GM12878 (cell line): ENCODE measurements at regions not wholly inside any gene's neighbourhood (a gene's known extent, or its start where the extent isn't known, plus 50 kb on each side); places are given as distances from the start of the nearest gene placed in this dataset.

Experiments used
- ATAC-seq: fragments of 200-7000 bp; cut with Tn5 transposase; 3 replicates; pipeline ENCODE4 v1.9.1; 2020; ENCODE audit warnings: mild to moderate bottlenecking, moderate library complexity
- BruUV-seq: library from RNA; stranded (reverse); fragments of 400-500 nt; replicated peaks from 2 replicates; lab custom pipeline; 2021; lab: Mats Ljungman, UMichigan
- CTCF ChIA-PET: fragments of 300-600 bp; sonication (Branson Sonifier 250); formaldehyde crosslinking; extraction: SDS; loops from one replicate; lab custom pipeline; 2021; ENCODE audit warnings: inconsistent platforms; lab: Yijun Ruan, JAX
- POLR2A ChIA-PET: fragments of 350-600 bp; formaldehyde crosslinking; extraction: SDS; loops from one replicate; lab custom pipeline; 2021; ENCODE audit warnings: inconsistent platforms; lab: Charles Lee
- RAD21 ChIA-PET: fragments of 300-600 bp; sonication (Branson Sonifier 250); formaldehyde crosslinking; loops from one replicate; lab custom pipeline; 2023; ENCODE audit warnings: antibody characterized with exemption; ENCODE audit not compliant: unreplicated experiment; lab: Charles Lee
- SMC1A ChIA-PET: fragments of 300-600 bp; sonication (Branson Sonifier 250); formaldehyde crosslinking; loops from one replicate; lab custom pipeline; 2023; ENCODE audit not compliant: unreplicated experiment, uncharacterized antibody; lab: Charles Lee
- DNase-seq: peaks from one replicate; pipeline ENCODE4 v3.0.0-alpha.2; 2011; ENCODE audit warnings: low read depth, low spot score
- FAIRE-seq: peaks from 3 replicates; lab custom pipeline; 2011; peaks lifted over from hg19 to GRCh38; lab: Jason Lieb, UNC
- H2AFZ ChIP-seq: 2 replicates; pipeline ENCODE4 v1.6.0; 2011; ENCODE audit warnings: low read depth, low read length, control low read depth; ENCODE audit not compliant: control insufficient read depth
- H3K27ac ChIP-seq: 2 replicates; pipeline ENCODE4 v1.5.1; 2011; ENCODE audit warnings: control low read depth; ENCODE audit not compliant: control insufficient read depth, insufficient read depth
- H3K27me3 ChIP-seq, 2 experiments: replicated peaks in 1 of 2; 2 replicates each; pipeline versions ENCODE4 v1.6.0 to v1.6.1; 2011; ENCODE audit warnings: low read length in 1 of 2; ENCODE audit not compliant: control insufficient read depth in 2 of 2, insufficient read depth in 2 of 2
- H3K36me3 ChIP-seq, 2 experiments: 2 replicates each; pipeline ENCODE4 v1.5.1; 2011; ENCODE audit warnings: low read length in 1 of 2; ENCODE audit not compliant: control insufficient read depth in 2 of 2, insufficient read depth in 2 of 2
- H3K4me1 ChIP-seq: 2 replicates; pipeline ENCODE4 v1.6.1; 2011; ENCODE audit warnings: mild to moderate bottlenecking, low read length, moderate library complexity, mixed read lengths; ENCODE audit not compliant: control insufficient read depth, insufficient read depth
- H3K4me2 ChIP-seq: 2 replicates; pipeline ENCODE4 v1.6.0; 2011; ENCODE audit warnings: control low read depth; ENCODE audit not compliant: control insufficient read depth, insufficient read depth
- H3K4me3 ChIP-seq: fragments of 200-600 bp; sonication (generic); 2 replicates; pipeline ENCODE4 v1.5.1; 2016
- H3K79me2 ChIP-seq: 2 replicates; pipeline ENCODE4 v1.6.0; 2011; ENCODE audit warnings: low read length; ENCODE audit not compliant: control insufficient read depth, insufficient read depth
- H3K9ac ChIP-seq: 2 replicates; pipeline ENCODE4 v1.8.0; 2011; ENCODE audit warnings: low read length, control low read depth, mixed read lengths; ENCODE audit not compliant: control insufficient read depth, insufficient read depth
- H3K9me3 ChIP-seq: replicated peaks from 3 replicates; pipeline ENCODE4 v1.5.1; 2011; ENCODE audit warnings: mild to moderate bottlenecking, low read length; ENCODE audit not compliant: control insufficient read depth, insufficient read depth
- H4K20me1 ChIP-seq: 2 replicates; pipeline ENCODE4 v1.6.0; 2011; ENCODE audit not compliant: control insufficient read depth, insufficient read depth
- ATF2 ChIP-seq: IDR thresholded peaks from 2 replicates; pipeline ENCODE4 v1.6.1; 2012; ENCODE audit warnings: low read length, inconsistent platforms
- BCL3 ChIP-seq: IDR thresholded peaks from 2 replicates; pipeline ENCODE4 v1.6.1; 2011; ENCODE audit warnings: borderline replicate concordance, low read depth, mild to moderate bottlenecking, moderate library complexity, low read length; ENCODE audit not compliant: insufficient read depth, poor library complexity, severe bottlenecking
- GATAD2B ChIP-seq: fragments of 450-650 bp; conservative IDR thresholded peaks from 2 replicates; pipeline ENCODE4 v1.6.1; 2017; ENCODE audit warnings: low read depth, mild to moderate bottlenecking, moderate library complexity
- HCFC1 ChIP-seq: fragments of 150-350 bp; IDR thresholded peaks from 2 replicates; pipeline ENCODE4 v1.6.1; 2014; ENCODE audit warnings: low read length
- MEF2A ChIP-seq: IDR thresholded peaks from 2 replicates; pipeline ENCODE4 v1.6.1; 2011; ENCODE audit warnings: low read depth, mild to moderate bottlenecking, low read length, moderate library complexity; ENCODE audit not compliant: insufficient read depth
- NBN ChIP-seq: fragments of 450-650 bp; IDR thresholded peaks from 2 replicates; pipeline ENCODE4 v1.6.1; 2016
- NFXL1 ChIP-seq: fragments of 450-650 bp; IDR thresholded peaks from 2 replicates; pipeline ENCODE4 v1.6.1; 2017; ENCODE audit warnings: antibody characterized with exemption, mild to moderate bottlenecking, borderline replicate concordance
- NR2C2 ChIP-seq: IDR thresholded peaks from 2 replicates; pipeline ENCODE4 v1.6.1; 2011; ENCODE audit warnings: borderline replicate concordance, low read depth; ENCODE audit not compliant: control insufficient read depth, insufficient read length
- PKNOX1 ChIP-seq: fragments of 450-650 bp; IDR thresholded peaks from 2 replicates; pipeline ENCODE4 v1.6.1; 2016; ENCODE audit warnings: mild to moderate bottlenecking
- POLR2AphosphoS2 ChIP-seq: IDR thresholded peaks from 2 replicates; pipeline ENCODE4 v1.6.1; 2011; ENCODE audit warnings: low read depth, mild to moderate bottlenecking, low read length, improper control_type of control experiment, moderate library complexity
- RAD21 ChIP-seq: IDR thresholded peaks from 2 replicates; pipeline ENCODE4 v1.6.1; 2011; ENCODE audit warnings: mild to moderate bottlenecking, low read depth, low read length, moderate library complexity; ENCODE audit not compliant: insufficient read depth
- RUNX3 ChIP-seq: IDR thresholded peaks from 2 replicates; pipeline ENCODE4 v1.6.1; 2012; ENCODE audit warnings: low read length, inconsistent platforms
- SMAD5 ChIP-seq: IDR thresholded peaks from 2 replicates; pipeline ENCODE4 v1.6.1; 2016; ENCODE audit warnings: antibody characterized with exemption, low read depth
- SMARCA5 ChIP-seq: fragments of 450-650 bp; IDR thresholded peaks from 2 replicates; pipeline ENCODE4 v1.6.1; 2017; ENCODE audit warnings: mild to moderate bottlenecking
- SPI1 ChIP-seq: IDR thresholded peaks from 2 replicates; pipeline ENCODE4 v1.6.1; 2011; ENCODE audit warnings: low read depth, mild to moderate bottlenecking, low read length, moderate library complexity, borderline replicate concordance; ENCODE audit not compliant: insufficient read depth
- STAT1 ChIP-seq: fragments of 450-650 bp; conservative IDR thresholded peaks from 2 replicates; pipeline ENCODE4 v1.6.1; 2014; ENCODE audit warnings: antibody characterized with exemption, mild to moderate bottlenecking
- STAT3 ChIP-seq: IDR thresholded peaks from 2 replicates; pipeline ENCODE4 v1.6.1; 2011; ENCODE audit warnings: low read depth, low read length, improper control_type of control experiment
- TAF1 ChIP-seq: IDR thresholded peaks from 2 replicates; pipeline ENCODE4 v1.6.1; 2011; ENCODE audit warnings: mild to moderate bottlenecking, low read depth, low read length, borderline replicate concordance
- ZZZ3 ChIP-seq: IDR thresholded peaks from 2 replicates; pipeline ENCODE4 v1.6.1; 2011; ENCODE audit warnings: low read depth; ENCODE audit not compliant: control insufficient read depth, insufficient read length
- WGBS: methylation state at CpG from one replicate; pipeline ENCODE4 v1.1.6; 2016; ENCODE audit warnings: low lambda C conversion rate; ENCODE audit not compliant: insufficient replicate concordance, insufficient coverage; ENCODE audit errors: missing lambda C conversion rate; 5-methylcytosine and 5-hydroxymethylcytosine counted together
- in situ Hi-C: fragments of 300-500 bp; cut with MboI; formaldehyde crosslinking; loops from 9 replicates; pipeline ENCODE4 v1.14.3; 2018; ENCODE audit warnings: mixed read lengths
- intact Hi-C: fragments of 100-400 bp; cut with micrococcal nuclease; formaldehyde crosslinking; loops from one replicate; pipeline ENCODE4 v1.14.2; 2022; ENCODE audit not compliant: unreplicated experiment

GRCh38 chr16:79845033-79845733 is 244.6 kb upstream of the MAF start (continued):
- TF ChIP-seq MEF2A (peak; percentile 53; the same call in 1 of the 2 replicates), ATF2 (peak; percentile 72; the same call in 1 of the 2 replicates), PKNOX1 (peak; percentile 17; the same call in 1 of the 2 replicates), RAD21 (0 out of 2 replicates have a peak, but pooled peaks have one; percentile 22)
- TF ChIP-seq, all 136 proteins: peak for 29

- Histone ChIP-seq H3K4me2 (peak overlapping the region; percentile 87), H3K27ac (peak overlapping the region; percentile 89), H2AFZ (peak overlapping the region; percentile 73), H3K36me3 (no peaks in the 10 kb centered on the region), H3K79me2 (no peaks in the 10 kb centered on the region), H3K27me3 (no peaks in the 10 kb centered on the region), H3K4me3 (no peak overlapping the region; the same call in 1 of the 2 replicates), H3K9ac (peak overlapping the region; percentile 59; the same call in 1 of the 2 replicates), H3K9me3 (no peaks in the 10 kb centered on the region; the same call in 2 of the 3 replicates), H4K20me1 (no peaks in the 10 kb centered on the region), H3K4me1 (peaks cover 26% of the 10 kb centered on the region)
- WGBS: 0% methylated on average over 3 of the region's 3 CpGs
- in situ Hi-C loops (no loop called here), intact Hi-C loops (no loop called here)
- POLR2A ChIA-PET: no interaction called here
- RAD21 ChIA-PET: no interaction called here
- SMC1A ChIA-PET: no interaction called here
- ATAC-seq (no peak), DNase-seq (no peak), FAIRE-seq (no peak)
- no TSS peak for BruUV-seq
- CTCF ChIA-PET: no interaction called here
- TF ChIP-seq NR2C2: no peak
- TF ChIP-seq SMAD5: no peak
- TF ChIP-seq NBN: no peak
- TF ChIP-seq GATAD2B: no peak
- no peak for TF ChIP-seq NFXL1
- TF ChIP-seq BCL3: no peak
- TF ChIP-seq STAT3: no peak
- no peak for TF ChIP-seq SMARCA5
- TF ChIP-seq HCFC1: no peak
- TF ChIP-seq POLR2AphosphoS2: no peak
- no peak for TF ChIP-seq ZZZ3
- TF ChIP-seq SPI1: no peak
- TF ChIP-seq RUNX3: no peak
- TF ChIP-seq STAT1: no peak
- TF ChIP-seq TAF1: no peak
Observed at GRCh38 chr16:79844603-79845002, 244.1 kb upstream of the MAF start.
